IMR-90 (cell line): ENCODE measurements at regions not wholly inside any gene's neighbourhood (a gene's known extent, or its start where the extent isn't known, plus 50 kb on each side); places are given as distances from the start of the nearest gene placed in this dataset.

Experiments used
- ATAC-seq: fragments of 200-7000 bp; cut with Tn5 transposase; 2 replicates; pipeline ENCODE4 v1.9.1; 2020; ENCODE audit warnings: low read depth, mild to moderate bottlenecking, moderate library complexity
- BruUV-seq: library from RNA; stranded (reverse); fragments of 400-500 nt; replicated peaks from 2 replicates; lab custom pipeline; 2021; lab: Mats Ljungman, UMichigan
- CTCF ChIA-PET: fragments of 300-600 bp; formaldehyde crosslinking; extraction: SDS; loops from one replicate; lab custom pipeline; 2021; ENCODE audit warnings: antibody characterized with exemption; lab: Yijun Ruan, JAX
- POLR2A ChIA-PET: fragments of 300-600 bp; sonication (Branson Sonifier 250); formaldehyde crosslinking; loops from one replicate; lab custom pipeline; 2022; ENCODE audit warnings: antibody characterized with exemption; ENCODE audit not compliant: unreplicated experiment; lab: Charles Lee
- DNase-seq: peaks from one replicate; pipeline ENCODE4 v3.0.0; 2013
- H2AFZ ChIP-seq: replicated peaks from 2 replicates; pipeline ENCODE3; 2013; ENCODE audit warnings: low read length, mild to moderate bottlenecking; ENCODE audit not compliant: poor library complexity
- H2AK5ac ChIP-seq: 2 replicates; pipeline ENCODE4 v1.6.1; 2013; ENCODE audit warnings: low read depth, low read length, inconsistent platforms
- H2AK9ac ChIP-seq: replicated peaks from 2 replicates; pipeline ENCODE3; 2013; ENCODE audit warnings: mild to moderate bottlenecking, low read depth, low read length, moderate library complexity; ENCODE audit not compliant: poor library complexity
- H2BK120ac ChIP-seq: 2 replicates; pipeline ENCODE4 v1.6.1; 2013; ENCODE audit warnings: low read depth, low read length, inconsistent platforms
- H2BK15ac ChIP-seq: 3 replicates; pipeline ENCODE4 v1.6.1; 2013; ENCODE audit warnings: low read depth, low read length, inconsistent platforms
- H2BK20ac ChIP-seq: 2 replicates; pipeline ENCODE4 v1.6.1; 2013; ENCODE audit warnings: low read depth, mild to moderate bottlenecking, inconsistent platforms, low read length, moderate library complexity
- H2BK5ac ChIP-seq: 2 replicates; pipeline ENCODE4 v1.6.1; 2013; ENCODE audit warnings: mild to moderate bottlenecking, low read depth, low read length, inconsistent platforms; ENCODE audit not compliant: poor library complexity, severe bottlenecking
- H3K14ac ChIP-seq: replicated peaks from 2 replicates; pipeline ENCODE4 v1.6.1; 2013; ENCODE audit warnings: low read depth, low read length, inconsistent platforms
- H3K18ac ChIP-seq: 2 replicates; pipeline ENCODE4 v1.6.1; 2013; ENCODE audit warnings: low read depth, low read length, control low read depth
- H3K23ac ChIP-seq: 2 replicates; pipeline ENCODE4 v1.6.1; 2013; ENCODE audit warnings: low read depth, low read length, inconsistent platforms
- H3K27ac ChIP-seq: 2 replicates; pipeline ENCODE4 v1.5.1; 2013; ENCODE audit warnings: mild to moderate bottlenecking, control low read depth, low read length; ENCODE audit not compliant: insufficient read depth
- H3K27me3 ChIP-seq: 2 replicates; pipeline ENCODE4 v1.6.1; 2013; ENCODE audit warnings: low read length; ENCODE audit not compliant: control insufficient read depth, insufficient read depth
- H3K36me3 ChIP-seq: 2 replicates; pipeline ENCODE4 v1.6.1; 2013; ENCODE audit warnings: low read length, mixed read lengths; ENCODE audit not compliant: control insufficient read depth, insufficient read depth
- H3K4ac ChIP-seq: 2 replicates; pipeline ENCODE4 v1.6.1; 2013; ENCODE audit warnings: low read depth, low read length, inconsistent platforms
- H3K4me1 ChIP-seq: 2 replicates; pipeline ENCODE4 v1.6.1; 2013; ENCODE audit warnings: low read length, mixed read lengths; ENCODE audit not compliant: control insufficient read depth, insufficient read depth
- H3K4me2 ChIP-seq: 2 replicates; pipeline ENCODE4 v1.6.1; 2013; ENCODE audit warnings: low read depth, mild to moderate bottlenecking, control low read depth, low read length, moderate library complexity
- H3K4me3 ChIP-seq: 2 replicates; pipeline ENCODE4 v1.5.1; 2013; ENCODE audit warnings: low read depth, mild to moderate bottlenecking, control low read depth, low read length, moderate library complexity; ENCODE audit not compliant: insufficient read depth
- H3K56ac ChIP-seq: 2 replicates; pipeline ENCODE4 v1.6.1; 2013; ENCODE audit warnings: low read length, inconsistent platforms; ENCODE audit not compliant: insufficient read depth; ENCODE audit errors: extremely low read depth
- H3K79me1 ChIP-seq, 2 experiments: 2 replicates each; pipeline ENCODE4 v1.6.1; 2013; ENCODE audit warnings: low read length in 2 of 2, inconsistent platforms in 1 of 2, low read depth in 1 of 2
- H3K9ac ChIP-seq: 2 replicates; pipeline ENCODE4 v1.6.1; 2013; ENCODE audit warnings: low read depth, low read length, control low read depth
- H3K9me1 ChIP-seq: 2 replicates; pipeline ENCODE4 v1.6.1; 2013; ENCODE audit warnings: low read length, inconsistent platforms; ENCODE audit not compliant: insufficient read depth
- H3K9me3 ChIP-seq: 2 replicates; pipeline ENCODE4 v1.6.1; 2013; ENCODE audit warnings: low read length; ENCODE audit not compliant: control insufficient read depth, insufficient read depth
- H4K20me1 ChIP-seq: 2 replicates; pipeline ENCODE4 v1.6.1; 2013; ENCODE audit warnings: low read length, inconsistent platforms; ENCODE audit not compliant: insufficient read depth
- H4K5ac ChIP-seq: 2 replicates; pipeline ENCODE4 v1.6.1; 2013; ENCODE audit warnings: mild to moderate bottlenecking, low read depth, low read length, control low read depth
- H4K8ac ChIP-seq, 2 experiments: 2 replicates each; pipeline ENCODE4 v1.6.1; 2013; ENCODE audit warnings: low read depth in 2 of 2, low read length in 2 of 2, control low read depth in 1 of 2, inconsistent platforms in 1 of 2
- H4K91ac ChIP-seq: 2 replicates; pipeline ENCODE4 v1.6.1; 2013; ENCODE audit warnings: low read depth, low read length, inconsistent platforms; ENCODE audit not compliant: insufficient read depth
- BHLHE40 ChIP-seq: fragments of 150-350 bp; IDR thresholded peaks from 2 replicates; pipeline ENCODE4 v1.6.1; 2016; ENCODE audit warnings: mild to moderate bottlenecking, low read depth, low read length
- CEBPB ChIP-seq: IDR thresholded peaks from 2 replicates; pipeline ENCODE4 v1.6.1; 2012; ENCODE audit warnings: low read depth, low read length, improper control_type of control experiment
- CHD1 ChIP-seq: IDR thresholded peaks from 2 replicates; pipeline ENCODE4 v1.6.1; 2012; ENCODE audit warnings: low read depth, low read length, improper control_type of control experiment
- FOS ChIP-seq: fragments of 150-350 bp; IDR thresholded peaks from 2 replicates; pipeline ENCODE4 v1.6.1; 2016; ENCODE audit warnings: low read depth, low read length
- MAFK ChIP-seq: IDR thresholded peaks from 2 replicates; pipeline ENCODE4 v1.6.1; 2012; ENCODE audit warnings: low read depth, low read length, improper control_type of control experiment
- MAZ ChIP-seq: IDR thresholded peaks from 2 replicates; pipeline ENCODE4 v1.6.1; 2012; ENCODE audit warnings: low read depth, mild to moderate bottlenecking, low read length, improper control_type of control experiment, moderate library complexity, borderline replicate concordance
- MXI1 ChIP-seq: IDR thresholded peaks from 2 replicates; pipeline ENCODE4 v1.6.1; 2012; ENCODE audit warnings: low read depth, mild to moderate bottlenecking, low read length, moderate library complexity, borderline replicate concordance
- NFE2L2 ChIP-seq: fragments of 150-350 bp; IDR thresholded peaks from 2 replicates; pipeline ENCODE4 v1.6.1; 2016; ENCODE audit warnings: low read depth, mild to moderate bottlenecking, low read length
- POLR2A ChIP-seq: IDR thresholded peaks from 2 replicates; pipeline ENCODE4 v1.6.1; 2012; ENCODE audit warnings: mild to moderate bottlenecking, low read depth, low read length
- RAD21 ChIP-seq: IDR thresholded peaks from 2 replicates; pipeline ENCODE4 v1.6.1; 2012; ENCODE audit warnings: low read length, improper control_type of control experiment
- RCOR1 ChIP-seq: IDR thresholded peaks from 2 replicates; pipeline ENCODE4 v1.6.1; 2012; ENCODE audit warnings: mild to moderate bottlenecking, low read length, improper control_type of control experiment; ENCODE audit not compliant: insufficient replicate concordance
- RFX5 ChIP-seq: IDR thresholded peaks from 2 replicates; pipeline ENCODE4 v1.8.0; 2012; ENCODE audit warnings: low read depth, mild to moderate bottlenecking, low read length, moderate library complexity
- SMC3 ChIP-seq: fragments of 150-350 bp; IDR thresholded peaks from 2 replicates; pipeline ENCODE4 v1.6.1; 2016; ENCODE audit warnings: low read depth, mild to moderate bottlenecking, antibody characterized with exemption, low read length, moderate library complexity
- WGBS, 2 experiments: methylation state at CpG; one replicate each; pipeline versions ENCODE4 v1.1.5 to v1.1.7; 2013; ENCODE audit warnings: missing lambda C conversion rate in 2 of 2; ENCODE audit not compliant: insufficient read length in 1 of 2; ENCODE audit errors: extremely low coverage in 2 of 2; 5-methylcytosine and 5-hydroxymethylcytosine counted together
- dilution Hi-C: fragments of 300-500 bp; cut with HindIII; formaldehyde crosslinking; loops from one replicate; pipeline ENCODE4 v1.14.3; 2018; ENCODE audit warnings: low sequenced_read_pairs; ENCODE audit not compliant: unreplicated experiment
- in situ Hi-C: fragments of 300-500 bp; cut with MboI; formaldehyde crosslinking; loops from 3 replicates; pipeline ENCODE4 v1.14.3; 2019; ENCODE audit warnings: low sequenced_read_pairs, inconsistent platforms, mixed read lengths
- intact Hi-C: fragments of 100-400 bp; cut with micrococcal nuclease; formaldehyde crosslinking; loops from 2 replicates; pipeline ENCODE4 v1.10.0; 2022
- TF ChIP-seq, protein P1 (sequence below): conservative IDR thresholded peaks from 2 replicates; pipeline ENCODE4 v1.5.1; 2012; ENCODE audit warnings: mild to moderate bottlenecking, low read depth, low read length, improper control_type of control experiment
- TF ChIP-seq, protein P2 (sequence below): fragments of 150-350 bp; IDR thresholded peaks from 2 replicates; pipeline ENCODE4 v1.6.1; 2017; ENCODE audit warnings: mild to moderate bottlenecking, antibody characterized with exemption, low read length, low read depth
- TF ChIP-seq, protein P3 (sequence below): fragments of 150-350 bp; IDR thresholded peaks from 2 replicates; pipeline ENCODE4 v1.6.1; 2016; ENCODE audit warnings: low read depth, mild to moderate bottlenecking, low read length, moderate library complexity, borderline replicate concordance

- H2AFZ ChIP-seq = no peak overlapping the region
- no peak overlapping the region for H3K4me3 ChIP-seq
- no peaks in the 10 kb centered on the region for H3K79me1 ChIP-seq
- DNase-seq (no peak), ATAC-seq (no peak)
- no peaks in the 10 kb centered on the region for H3K4me1 ChIP-seq
- H4K91ac ChIP-seq = no peak overlapping the region
- no peaks in the 10 kb centered on the region for H3K9me3 ChIP-seq
- H2BK20ac ChIP-seq = no peak overlapping the region
- H2AK5ac ChIP-seq = no peak overlapping the region
- no peak overlapping the region for H2BK5ac ChIP-seq
- H2BK15ac ChIP-seq = no peak overlapping the region
- no peak overlapping the region for H3K56ac ChIP-seq
- intact Hi-C loops = no loop called here
- no peak overlapping the region for H4K8ac ChIP-seq
- no peak overlapping the region for H3K4me2 ChIP-seq
- peaks cover 5% of the 10 kb centered on the region for H3K27me3 ChIP-seq
- no peak overlapping the region for H3K27ac ChIP-seq
- POLR2A ChIA-PET = no interaction called here
- no TSS peak for BruUV-seq
- WGBS, 2 experiments = no CpG with 5 or more reads among the region's 4 CpGs
- H3K9ac ChIP-seq = no peak overlapping the region
- in situ Hi-C loops = no loop called here
- no peak overlapping the region for H3K23ac ChIP-seq
- H2AK9ac ChIP-seq = no peak overlapping the region
- no peak overlapping the region for H3K18ac ChIP-seq
- H4K20me1 ChIP-seq = no peaks in the 10 kb centered on the region
- TF ChIP-seq, protein P1, sequence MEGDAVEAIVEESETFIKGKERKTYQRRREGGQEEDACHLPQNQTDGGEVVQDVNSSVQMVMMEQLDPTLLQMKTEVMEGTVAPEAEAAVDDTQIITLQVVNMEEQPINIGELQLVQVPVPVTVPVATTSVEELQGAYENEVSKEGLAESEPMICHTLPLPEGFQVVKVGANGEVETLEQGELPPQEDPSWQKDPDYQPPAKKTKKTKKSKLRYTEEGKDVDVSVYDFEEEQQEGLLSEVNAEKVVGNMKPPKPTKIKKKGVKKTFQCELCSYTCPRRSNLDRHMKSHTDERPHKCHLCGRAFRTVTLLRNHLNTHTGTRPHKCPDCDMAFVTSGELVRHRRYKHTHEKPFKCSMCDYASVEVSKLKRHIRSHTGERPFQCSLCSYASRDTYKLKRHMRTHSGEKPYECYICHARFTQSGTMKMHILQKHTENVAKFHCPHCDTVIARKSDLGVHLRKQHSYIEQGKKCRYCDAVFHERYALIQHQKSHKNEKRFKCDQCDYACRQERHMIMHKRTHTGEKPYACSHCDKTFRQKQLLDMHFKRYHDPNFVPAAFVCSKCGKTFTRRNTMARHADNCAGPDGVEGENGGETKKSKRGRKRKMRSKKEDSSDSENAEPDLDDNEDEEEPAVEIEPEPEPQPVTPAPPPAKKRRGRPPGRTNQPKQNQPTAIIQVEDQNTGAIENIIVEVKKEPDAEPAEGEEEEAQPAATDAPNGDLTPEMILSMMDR = no peak
- no peak for TF ChIP-seq MAZ
- no peak for TF ChIP-seq RAD21
- no peak for TF ChIP-seq POLR2A
- TF ChIP-seq RCOR1 = no peak
- no peak for TF ChIP-seq SMC3
- no peak for TF ChIP-seq MAFK
- TF ChIP-seq CHD1 = no peak
- TF ChIP-seq MXI1 = no peak
- no peak for TF ChIP-seq FOS
- TF ChIP-seq RFX5 = no peak
- TF ChIP-seq BHLHE40 = no peak
- TF ChIP-seq, protein P2, sequence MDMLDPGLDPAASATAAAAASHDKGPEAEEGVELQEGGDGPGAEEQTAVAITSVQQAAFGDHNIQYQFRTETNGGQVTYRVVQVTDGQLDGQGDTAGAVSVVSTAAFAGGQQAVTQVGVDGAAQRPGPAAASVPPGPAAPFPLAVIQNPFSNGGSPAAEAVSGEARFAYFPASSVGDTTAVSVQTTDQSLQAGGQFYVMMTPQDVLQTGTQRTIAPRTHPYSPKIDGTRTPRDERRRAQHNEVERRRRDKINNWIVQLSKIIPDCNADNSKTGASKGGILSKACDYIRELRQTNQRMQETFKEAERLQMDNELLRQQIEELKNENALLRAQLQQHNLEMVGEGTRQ = no peak
- TF ChIP-seq CEBPB = no peak
- TF ChIP-seq, protein P3, sequence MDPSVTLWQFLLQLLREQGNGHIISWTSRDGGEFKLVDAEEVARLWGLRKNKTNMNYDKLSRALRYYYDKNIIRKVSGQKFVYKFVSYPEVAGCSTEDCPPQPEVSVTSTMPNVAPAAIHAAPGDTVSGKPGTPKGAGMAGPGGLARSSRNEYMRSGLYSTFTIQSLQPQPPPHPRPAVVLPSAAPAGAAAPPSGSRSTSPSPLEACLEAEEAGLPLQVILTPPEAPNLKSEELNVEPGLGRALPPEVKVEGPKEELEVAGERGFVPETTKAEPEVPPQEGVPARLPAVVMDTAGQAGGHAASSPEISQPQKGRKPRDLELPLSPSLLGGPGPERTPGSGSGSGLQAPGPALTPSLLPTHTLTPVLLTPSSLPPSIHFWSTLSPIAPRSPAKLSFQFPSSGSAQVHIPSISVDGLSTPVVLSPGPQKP = no peak
- no peak for TF ChIP-seq NFE2L2
- no peak overlapping the region for H3K4ac ChIP-seq
- no peaks in the 10 kb centered on the region for H3K36me3 ChIP-seq
- CTCF ChIA-PET = no interaction called here
- H2BK120ac ChIP-seq = no peak overlapping the region
- no peaks in the 10 kb centered on the region for H3K9me1 ChIP-seq
- no peak overlapping the region for H4K5ac ChIP-seq
- H3K14ac ChIP-seq = no peak overlapping the region
- dilution Hi-C loops = no loop called here
Measured at GRCh38 chr1:50328552-50328951, 94.7 kb downstream of the DMRTA2 start.
